ENCODE measurements at regions not wholly inside any gene's neighbourhood (a gene's known extent, or its start where the extent isn't known, plus 50 kb on each side); places are given as distances from the start of the nearest gene placed in this dataset.

GRCh38 chr7:34338961-34339526, 319.0 kb upstream of the NPSR1 start:
- TF ChIP-seq YY1 (IDR thresholded peaks at IDR 0.05; ENCODE audit: insufficient read depth, insufficient read length) = no peak
- no peak for TF ChIP-seq ZNF274 (IDR thresholded peaks at IDR 0.05; ENCODE audit: low read depth, low read length)
- TF ChIP-seq SUZ12 (IDR thresholded peaks at IDR 0.05; ENCODE audit: extremely low read depth, insufficient read depth, insufficient read length) = no peak
- Histone ChIP-seq H3K9me3 (ENCODE audit: insufficient read depth, low read length) (no peaks in the 10 kb centered on the region), H3K4me1 (ENCODE audit: insufficient read depth, insufficient read length) (no peaks in the 10 kb centered on the region), H3K27me3 (ENCODE audit: insufficient read depth, insufficient read length) (no peaks in the 10 kb centered on the region), H3K4me3 (ENCODE audit: insufficient read length, low read depth) (no peak overlapping the region), H3K36me3 (ENCODE audit: insufficient read depth, insufficient read length, low read length) (no peaks in the 10 kb centered on the region), H3K9ac (ENCODE audit: insufficient read length, low read depth) (no peak overlapping the region)
- DNase-seq (ENCODE audit: low read depth, low spot score) = no peak

GRCh38 chr7:34341326-34341725, 316.7 kb upstream of the NPSR1 start:
- no peaks in the 10 kb centered on the region for H3K27me3 ChIP-seq (ENCODE audit: insufficient read depth, insufficient read length)
- no peak overlapping the region for H3K4me3 ChIP-seq (ENCODE audit: insufficient read length, low read depth)
- no peaks in the 10 kb centered on the region for H3K9me3 ChIP-seq (ENCODE audit: insufficient read depth, low read length)
- TF ChIP-seq YY1 (IDR thresholded peaks at IDR 0.05; ENCODE audit: insufficient read depth, insufficient read length) = no peak
- TF ChIP-seq ZNF274 (IDR thresholded peaks at IDR 0.05; ENCODE audit: low read depth, low read length) = no peak
- no peak for TF ChIP-seq SUZ12 (IDR thresholded peaks at IDR 0.05; ENCODE audit: extremely low read depth, insufficient read depth, insufficient read length)
- H3K36me3 ChIP-seq (ENCODE audit: insufficient read depth, insufficient read length, low read length) = no peaks in the 10 kb centered on the region
- DNase-seq (ENCODE audit: low read depth, low spot score) = no peak
- no peak overlapping the region for H3K9ac ChIP-seq (ENCODE audit: insufficient read length, low read depth)
- H3K4me1 ChIP-seq (ENCODE audit: insufficient read depth, insufficient read length) = no peaks in the 10 kb centered on the region

GRCh38 chr7:34342387-34342786, 315.6 kb upstream of the NPSR1 start:
- no peaks in the 10 kb centered on the region for H3K36me3 ChIP-seq (ENCODE audit: insufficient read depth, insufficient read length, low read length)
- H3K9ac ChIP-seq (ENCODE audit: insufficient read length, low read depth) = no peak overlapping the region
- DNase-seq (ENCODE audit: low read depth, low spot score) = no peak
- H3K4me1 ChIP-seq (ENCODE audit: insufficient read depth, insufficient read length) = no peaks in the 10 kb centered on the region
- no peaks in the 10 kb centered on the region for H3K9me3 ChIP-seq (ENCODE audit: insufficient read depth, low read length)
- H3K4me3 ChIP-seq (ENCODE audit: insufficient read length, low read depth) = no peak overlapping the region
- TF ChIP-seq SUZ12 (IDR thresholded peaks at IDR 0.05; ENCODE audit: extremely low read depth, insufficient read depth, insufficient read length) = no peak
- TF ChIP-seq YY1 (IDR thresholded peaks at IDR 0.05; ENCODE audit: insufficient read depth, insufficient read length) = no peak
- no peak for TF ChIP-seq ZNF274 (IDR thresholded peaks at IDR 0.05; ENCODE audit: low read depth, low read length)
- H3K27me3 ChIP-seq (ENCODE audit: insufficient read depth, insufficient read length) = no peaks in the 10 kb centered on the region

GRCh38 chr7:34343667-34344066, 314.4 kb upstream of the NPSR1 start:
- Histone ChIP-seq H3K9ac (ENCODE audit: insufficient read length, low read depth) (no peak overlapping the region), H3K9me3 (ENCODE audit: insufficient read depth, low read length) (no peaks in the 10 kb centered on the region), H3K4me1 (ENCODE audit: insufficient read depth, insufficient read length) (no peaks in the 10 kb centered on the region), H3K27me3 (ENCODE audit: insufficient read depth, insufficient read length) (no peaks in the 10 kb centered on the region), H3K36me3 (ENCODE audit: insufficient read depth, insufficient read length, low read length) (no peaks in the 10 kb centered on the region), H3K4me3 (ENCODE audit: insufficient read length, low read depth) (no peak overlapping the region)
- TF ChIP-seq YY1 (IDR thresholded peaks at IDR 0.05; ENCODE audit: insufficient read depth, insufficient read length) (no peak), ZNF274 (IDR thresholded peaks at IDR 0.05; ENCODE audit: low read depth, low read length) (no peak), SUZ12 (IDR thresholded peaks at IDR 0.05; ENCODE audit: extremely low read depth, insufficient read depth, insufficient read length) (no peak)
- no peak for DNase-seq (ENCODE audit: low read depth, low spot score)

GRCh38 chr7:34354011-34354410, 304.0 kb upstream of the NPSR1 start:
- TF ChIP-seq ZNF274 (IDR thresholded peaks at IDR 0.05; ENCODE audit: low read depth, low read length) (no peak), YY1 (IDR thresholded peaks at IDR 0.05; ENCODE audit: insufficient read depth, insufficient read length) (no peak), SUZ12 (IDR thresholded peaks at IDR 0.05; ENCODE audit: extremely low read depth, insufficient read depth, insufficient read length) (no peak)
- peaks cover 4% of the 10 kb centered on the region for H3K4me1 ChIP-seq (ENCODE audit: insufficient read depth, insufficient read length)

GRCh38 chr7:34354899-34355298, 303.1 kb upstream of the NPSR1 start:
- H3K36me3 ChIP-seq (ENCODE audit: insufficient read depth, insufficient read length, low read length) = no peaks in the 10 kb centered on the region
- no peak for DNase-seq (ENCODE audit: low read depth, low spot score)
- peaks cover 4% of the 10 kb centered on the region for H3K4me1 ChIP-seq (ENCODE audit: insufficient read depth, insufficient read length)
- no peak overlapping the region for H3K4me3 ChIP-seq (ENCODE audit: insufficient read length, low read depth)
- TF ChIP-seq SUZ12 (IDR thresholded peaks at IDR 0.05; ENCODE audit: extremely low read depth, insufficient read depth, insufficient read length) = no peak
- TF ChIP-seq ZNF274 (IDR thresholded peaks at IDR 0.05; ENCODE audit: low read depth, low read length) = no peak
- no peak for TF ChIP-seq YY1 (IDR thresholded peaks at IDR 0.05; ENCODE audit: insufficient read depth, insufficient read length)
- H3K27me3 ChIP-seq (ENCODE audit: insufficient read depth, insufficient read length) = no peaks in the 10 kb centered on the region
- H3K9ac ChIP-seq (ENCODE audit: insufficient read length, low read depth) = no peak overlapping the region
- H3K9me3 ChIP-seq (ENCODE audit: insufficient read depth, low read length) = no peaks in the 10 kb centered on the region

More at GRCh38 chr7:34354011-34354410, 304.0 kb upstream of the NPSR1 start:
- no peak for DNase-seq (ENCODE audit: low read depth, low spot score)
- Histone ChIP-seq H3K9ac (ENCODE audit: insufficient read length, low read depth) (no peak overlapping the region), H3K27me3 (ENCODE audit: insufficient read depth, insufficient read length) (no peaks in the 10 kb centered on the region), H3K4me3 (ENCODE audit: insufficient read length, low read depth) (no peak overlapping the region), H3K36me3 (ENCODE audit: insufficient read depth, insufficient read length, low read length) (no peaks in the 10 kb centered on the region), H3K9me3 (ENCODE audit: insufficient read depth, low read length) (no peaks in the 10 kb centered on the region)

GRCh38 chr7:34357068-34357467, 300.9 kb upstream of the NPSR1 start:
- Histone ChIP-seq H3K36me3 (ENCODE audit: insufficient read depth, insufficient read length, low read length) (no peaks in the 10 kb centered on the region), H3K27me3 (ENCODE audit: insufficient read depth, insufficient read length) (no peaks in the 10 kb centered on the region), H3K9ac (ENCODE audit: insufficient read length, low read depth) (no peak overlapping the region), H3K9me3 (ENCODE audit: insufficient read depth, low read length) (no peaks in the 10 kb centered on the region), H3K4me3 (ENCODE audit: insufficient read length, low read depth) (no peak overlapping the region), H3K4me1 (ENCODE audit: insufficient read depth, insufficient read length) (peaks cover 4% of the 10 kb centered on the region)
- TF ChIP-seq YY1 (IDR thresholded peaks at IDR 0.05; ENCODE audit: insufficient read depth, insufficient read length) = no peak
- TF ChIP-seq ZNF274 (IDR thresholded peaks at IDR 0.05; ENCODE audit: low read depth, low read length) = no peak
- no peak for TF ChIP-seq SUZ12 (IDR thresholded peaks at IDR 0.05; ENCODE audit: extremely low read depth, insufficient read depth, insufficient read length)
- peak; percentile 59 for DNase-seq (ENCODE audit: low read depth, low spot score)
